MM.1S (cell line): ENCODE measurements at regions not wholly inside any gene's neighbourhood (a gene's known extent, or its start where the extent isn't known, plus 50 kb on each side); places are given as distances from the start of the nearest gene placed in this dataset.
"Not testable (repeated sequence)": the region's sequence is repeated elsewhere in the genome, so short reads cannot be mapped to it uniquely, and the experiment has no call there.

ENCODE experiments used
- CTCF ChIP-seq: fragments of 300-600 bp; sonication (generic); IDR thresholded peaks from 2 replicates; pipeline ENCODE4 v1.5.1; 2016; ENCODE audit warnings: antibody characterized with exemption, low read length, mixed read lengths
- EZH2 ChIP-seq: fragments of 300-600 bp; sonication (generic); optimal IDR thresholded peaks from 2 replicates; pipeline ENCODE3; 2017; ENCODE audit warnings: low read depth, mild to moderate bottlenecking, antibody characterized with exemption, low read length, mixed read lengths
- EZH2phosphoT487 ChIP-seq: fragments of 300-600 bp; sonication (generic); IDR thresholded peaks from 2 replicates; pipeline ENCODE4 v1.6.1; 2018; ENCODE audit warnings: antibody characterized with exemption, low read length

GRCh38 chrX:7608625-7609024 is 234.3 kb upstream of the VCX start:
- not testable (repeated sequence) for TF ChIP-seq EZH2phosphoT487, EZH2, CTCF
